H1 (cell line): ENCODE measurements at regions not wholly inside any gene's neighbourhood (a gene's known extent, or its start where the extent isn't known, plus 50 kb on each side); places are given as distances from the start of the nearest gene placed in this dataset.

ENCODE experiments used
- CTCF ChIP-seq, 3 experiments: IDR thresholded peaks; 1 replicate in 2 of 3; 2 replicates in 1 of 3; pipeline versions ENCODE4 v1.5.1 to v1.6.1; 2011; ENCODE audit warnings: low read length in 3 of 3, mild to moderate bottlenecking in 3 of 3, inconsistent platforms in 2 of 3, low read depth in 1 of 3, moderate library complexity in 1 of 3; ENCODE audit not compliant: insufficient read depth in 1 of 3; ENCODE audit errors: control extremely low read depth in 1 of 3
- EP300 ChIP-seq, 2 experiments: IDR thresholded peaks; 1 replicate in 1 of 2; 2 replicates in 1 of 2; pipeline ENCODE4 v1.6.1; 2011 to 2012; ENCODE audit warnings: low read depth in 2 of 2, low read length in 2 of 2, mild to moderate bottlenecking in 2 of 2, borderline replicate concordance in 1 of 2, inconsistent platforms in 1 of 2, moderate library complexity in 1 of 2
- JUND ChIP-seq: IDR thresholded peaks from 2 replicates; pipeline ENCODE4 v1.6.1; 2011; ENCODE audit warnings: mild to moderate bottlenecking, improper control_type of control experiment, low read length
- POLR2A ChIP-seq, 2 experiments: IDR thresholded peaks; 1 replicate in 1 of 2; 2 replicates in 1 of 2; pipeline ENCODE4 v1.6.1; 2011; ENCODE audit warnings: low read depth in 2 of 2, low read length in 2 of 2, mild to moderate bottlenecking in 2 of 2; ENCODE audit errors: control extremely low read depth in 1 of 2
- POLR2AphosphoS5 ChIP-seq: IDR thresholded peaks from 2 replicates; pipeline ENCODE4 v1.6.1; 2011; ENCODE audit warnings: low read depth, low read length
- RBBP5 ChIP-seq: IDR thresholded peaks from 2 replicates; pipeline ENCODE4 v1.7.1; 2012; ENCODE audit warnings: low read depth, mild to moderate bottlenecking, inconsistent platforms, low read length, moderate library complexity, borderline replicate concordance
- SP1 ChIP-seq: IDR thresholded peaks from 2 replicates; pipeline ENCODE4 v1.6.1; 2011; ENCODE audit warnings: low read depth, low read length
- TAF1 ChIP-seq: IDR thresholded peaks from 2 replicates; pipeline ENCODE4 v1.6.1; 2011; ENCODE audit warnings: mild to moderate bottlenecking, low read depth, low read length
- YY1 ChIP-seq: IDR thresholded peaks from 2 replicates; pipeline ENCODE4 v1.6.1; 2011; ENCODE audit warnings: low read depth, mild to moderate bottlenecking, low read length
- ZNF274 ChIP-seq: IDR thresholded peaks from 2 replicates; pipeline ENCODE4 v1.7.0; 2012; ENCODE audit warnings: low read length, borderline replicate concordance; ENCODE audit errors: extremely low read depth

- TF ChIP-seq POLR2A (IDR thresholded peaks at IDR 0.05; ENCODE audit: control extremely low read depth in 1 of 2, low read depth in 2 of 2, low read length in 2 of 2) (no peak), CTCF (IDR thresholded peaks at IDR 0.05; ENCODE audit: control extremely low read depth in 1 of 3, insufficient read depth in 1 of 3, low read depth in 1 of 3, low read length in 3 of 3) (no peak), EP300 (IDR thresholded peaks at IDR 0.05; ENCODE audit: borderline replicate concordance in 1 of 2, low read depth in 2 of 2, low read length in 2 of 2) (no peak), SP1 (no peak), RBBP5 (no peak), YY1 (no peak), JUND (no peak), TAF1 (no peak), POLR2AphosphoS5 (no peak), ZNF274 (no peak)
These were observed 73.8 kb upstream of the SLC1A1 start for GRCh38 chr9:4416467-4416866.
